HUES48 (cell line): ENCODE measurements at regions not wholly inside any gene's neighbourhood (a gene's known extent, or its start where the extent isn't known, plus 50 kb on each side); places are given as distances from the start of the nearest gene placed in this dataset.
"Not testable (repeated sequence)": the region's sequence is repeated elsewhere in the genome, so short reads cannot be mapped to it uniquely, and the experiment has no call there.

Experiments used
- H3K27ac ChIP-seq: one replicate; pipeline ENCODE4 v1.7.0; 2013; ENCODE audit warnings: low read depth, low read length, inconsistent platforms
- H3K27me3 ChIP-seq: 2 replicates; pipeline ENCODE4 v1.6.1; 2013; ENCODE audit warnings: mild to moderate bottlenecking, low read length; ENCODE audit not compliant: control insufficient read depth, insufficient read depth
- H3K36me3 ChIP-seq: 2 replicates; pipeline ENCODE4 v1.6.1; 2013; ENCODE audit warnings: low read length; ENCODE audit not compliant: control insufficient read depth, insufficient read depth
- H3K4me1 ChIP-seq: 2 replicates; pipeline ENCODE4 v1.6.1; 2013; ENCODE audit warnings: mild to moderate bottlenecking, low read length; ENCODE audit not compliant: control insufficient read depth, insufficient read depth
- H3K4me3 ChIP-seq: 2 replicates; pipeline ENCODE4 v1.5.1; 2013; ENCODE audit warnings: mild to moderate bottlenecking, low read depth, low read length
- H3K9ac ChIP-seq: 2 replicates; pipeline ENCODE4 v1.6.1; 2013; ENCODE audit warnings: mild to moderate bottlenecking, low read depth, low read length, moderate library complexity
- H3K9me3 ChIP-seq: 2 replicates; pipeline ENCODE4 v1.6.1; 2013; ENCODE audit warnings: low read length; ENCODE audit not compliant: control insufficient read depth, insufficient read depth

GRCh38 chr5:57745029-57745428 lies 262.4 kb upstream of the ACTBL2 start:
- H3K9ac ChIP-seq = no peak overlapping the region
- no peaks in the 10 kb centered on the region for H3K9me3 ChIP-seq
- no peaks in the 10 kb centered on the region for H3K27me3 ChIP-seq
- H3K4me1 ChIP-seq = no peaks in the 10 kb centered on the region
- no peaks in the 10 kb centered on the region for H3K36me3 ChIP-seq
- no peak overlapping the region for H3K27ac ChIP-seq
- H3K4me3 ChIP-seq = no peak overlapping the region

GRCh38 chr5:57741336-57741735 lies 258.7 kb upstream of the ACTBL2 start:
- no peaks in the 10 kb centered on the region for H3K9me3 ChIP-seq

GRCh38 chr5:57738787-57739186 lies 256.2 kb upstream of the ACTBL2 start:
- Histone ChIP-seq H3K4me3 (no peak overlapping the region), H3K9me3 (no peaks in the 10 kb centered on the region), H3K36me3 (no peaks in the 10 kb centered on the region), H3K9ac (no peak overlapping the region), H3K4me1 (peaks cover 16% of the 10 kb centered on the region), H3K27me3 (no peaks in the 10 kb centered on the region), H3K27ac (no peak overlapping the region)

More at GRCh38 chr5:57741336-57741735, 258.7 kb upstream of the ACTBL2 start:
- H3K4me3 ChIP-seq = no peak overlapping the region
- H3K36me3 ChIP-seq = no peaks in the 10 kb centered on the region
- H3K27me3 ChIP-seq = no peaks in the 10 kb centered on the region
- no peak overlapping the region for H3K9ac ChIP-seq
- no peak overlapping the region for H3K27ac ChIP-seq
- H3K4me1 ChIP-seq = peaks cover 9% of the 10 kb centered on the region

- H3K4me3 ChIP-seq = no peak overlapping the region
- no peak overlapping the region for H3K9ac ChIP-seq
- H3K9me3 ChIP-seq = no peaks in the 10 kb centered on the region
- H3K27me3 ChIP-seq = no peaks in the 10 kb centered on the region
- H3K36me3 ChIP-seq = no peaks in the 10 kb centered on the region
- no peak overlapping the region for H3K27ac ChIP-seq
- H3K4me1 ChIP-seq = peaks cover 16% of the 10 kb centered on the region
Observed at GRCh38 chr5:57738301-57738700, 255.7 kb upstream of the ACTBL2 start.

GRCh38 chr5:57736716-57737115 lies 254.1 kb upstream of the ACTBL2 start:
- Histone ChIP-seq H3K9ac (no peak overlapping the region), H3K4me3 (no peak overlapping the region), H3K4me1 (peaks cover 16% of the 10 kb centered on the region), H3K27ac (peak overlapping the region; percentile 32), H3K36me3 (no peaks in the 10 kb centered on the region), H3K9me3 (no peaks in the 10 kb centered on the region), H3K27me3 (no peaks in the 10 kb centered on the region)

- Histone ChIP-seq H3K27ac (peak overlapping the region; percentile 43), H3K4me1 (peaks cover 16% of the 10 kb centered on the region)
- H3K9ac ChIP-seq, H3K4me3 ChIP-seq, H3K36me3 ChIP-seq, H3K9me3 ChIP-seq, H3K27me3 ChIP-seq: not testable (repeated sequence)
Observed at GRCh38 chr5:57735279-57736153, 252.9 kb upstream of the ACTBL2 start.

- no peak overlapping the region for H3K4me3 ChIP-seq
- H3K36me3 ChIP-seq = no peaks in the 10 kb centered on the region
- H3K27ac ChIP-seq = no peak overlapping the region
- H3K9me3 ChIP-seq = no peaks in the 10 kb centered on the region
- no peak overlapping the region for H3K9ac ChIP-seq
- peaks cover 16% of the 10 kb centered on the region for H3K4me1 ChIP-seq
- no peaks in the 10 kb centered on the region for H3K27me3 ChIP-seq
Observed at GRCh38 chr5:57734296-57734695, 251.7 kb upstream of the ACTBL2 start.

- no peaks in the 10 kb centered on the region for H3K4me1 ChIP-seq
- H3K36me3 ChIP-seq = no peaks in the 10 kb centered on the region
- H3K9me3 ChIP-seq = no peaks in the 10 kb centered on the region
- H3K27me3 ChIP-seq = no peaks in the 10 kb centered on the region
- no peak overlapping the region for H3K27ac ChIP-seq
- no peak overlapping the region for H3K4me3 ChIP-seq
- H3K9ac ChIP-seq = no peak overlapping the region
Observed at GRCh38 chr5:57727591-57727990, 245.0 kb upstream of the ACTBL2 start.

GRCh38 chr5:57725658-57726504 lies 243.3 kb upstream of the ACTBL2 start:
- no peaks in the 10 kb centered on the region for H3K27me3 ChIP-seq
- no peaks in the 10 kb centered on the region for H3K36me3 ChIP-seq
- no peak overlapping the region for H3K9ac ChIP-seq
- H3K4me1 ChIP-seq = no peaks in the 10 kb centered on the region
- no peak overlapping the region for H3K27ac ChIP-seq
- H3K9me3 ChIP-seq = no peaks in the 10 kb centered on the region
- H3K4me3 ChIP-seq = no peak overlapping the region

- Histone ChIP-seq H3K27me3 (no peaks in the 10 kb centered on the region), H3K4me1 (no peaks in the 10 kb centered on the region), H3K4me3 (no peak overlapping the region), H3K9me3 (no peaks in the 10 kb centered on the region), H3K36me3 (no peaks in the 10 kb centered on the region), H3K27ac (no peak overlapping the region), H3K9ac (no peak overlapping the region)
Observed at GRCh38 chr5:57724836-57725235, 242.2 kb upstream of the ACTBL2 start.

- no peaks in the 10 kb centered on the region for H3K4me1 ChIP-seq
- no peak overlapping the region for H3K4me3 ChIP-seq
- H3K9ac ChIP-seq = no peak overlapping the region
- H3K27ac ChIP-seq = no peak overlapping the region
- H3K27me3 ChIP-seq = no peaks in the 10 kb centered on the region
- H3K9me3 ChIP-seq = no peaks in the 10 kb centered on the region
- H3K36me3 ChIP-seq = no peaks in the 10 kb centered on the region
Observed at GRCh38 chr5:57721226-57721625, 238.6 kb upstream of the ACTBL2 start.
